PC-3 (cell line): ENCODE measurements at regions not wholly inside any gene's neighbourhood (a gene's known extent, or its start where the extent isn't known, plus 50 kb on each side); places are given as distances from the start of the nearest gene placed in this dataset.

Source experiments
- EZH2 ChIP-seq: fragments of 300-600 bp; sonication (generic); IDR thresholded peaks from one replicate; pipeline ENCODE4 v1.6.1; 2017; ENCODE audit warnings: antibody characterized with exemption, mild to moderate bottlenecking, low read length; ENCODE audit not compliant: unreplicated experiment
- TF ChIP-seq, protein P1 (sequence below): fragments of 300-600 bp; sonication (generic); conservative IDR thresholded peaks from 2 replicates; pipeline ENCODE4 v1.5.1; 2017; ENCODE audit warnings: antibody characterized with exemption, low read depth, mild to moderate bottlenecking, low read length

- TF ChIP-seq, protein P1, sequence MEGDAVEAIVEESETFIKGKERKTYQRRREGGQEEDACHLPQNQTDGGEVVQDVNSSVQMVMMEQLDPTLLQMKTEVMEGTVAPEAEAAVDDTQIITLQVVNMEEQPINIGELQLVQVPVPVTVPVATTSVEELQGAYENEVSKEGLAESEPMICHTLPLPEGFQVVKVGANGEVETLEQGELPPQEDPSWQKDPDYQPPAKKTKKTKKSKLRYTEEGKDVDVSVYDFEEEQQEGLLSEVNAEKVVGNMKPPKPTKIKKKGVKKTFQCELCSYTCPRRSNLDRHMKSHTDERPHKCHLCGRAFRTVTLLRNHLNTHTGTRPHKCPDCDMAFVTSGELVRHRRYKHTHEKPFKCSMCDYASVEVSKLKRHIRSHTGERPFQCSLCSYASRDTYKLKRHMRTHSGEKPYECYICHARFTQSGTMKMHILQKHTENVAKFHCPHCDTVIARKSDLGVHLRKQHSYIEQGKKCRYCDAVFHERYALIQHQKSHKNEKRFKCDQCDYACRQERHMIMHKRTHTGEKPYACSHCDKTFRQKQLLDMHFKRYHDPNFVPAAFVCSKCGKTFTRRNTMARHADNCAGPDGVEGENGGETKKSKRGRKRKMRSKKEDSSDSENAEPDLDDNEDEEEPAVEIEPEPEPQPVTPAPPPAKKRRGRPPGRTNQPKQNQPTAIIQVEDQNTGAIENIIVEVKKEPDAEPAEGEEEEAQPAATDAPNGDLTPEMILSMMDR, result no peak
- no peak for TF ChIP-seq EZH2
These were observed 1655.3 kb upstream of the C9orf72 start for GRCh38 chr9:29228558-29228957.
